K562 (cell line): ENCODE measurements at regions not wholly inside any gene's neighbourhood (a gene's known extent, or its start where the extent isn't known, plus 50 kb on each side); places are given as distances from the start of the nearest gene placed in this dataset.

Experiments
- ATAC-seq: fragments of 200-7000 bp; cut with Tn5 transposase; 3 replicates; pipeline ENCODE4 v1.9.1; 2020; ENCODE audit warnings: moderate library complexity
- BruUV-seq: library from RNA; stranded (reverse); fragments of 400-500 nt; replicated peaks from 2 replicates; lab custom pipeline; 2021; lab: Mats Ljungman, UMichigan
- CTCF ChIA-PET: fragments of 300-600 bp; formaldehyde crosslinking; extraction: SDS; loops from one replicate; lab custom pipeline; 2021; ENCODE audit warnings: low intra/inter-chr PET ratio; lab: Yijun Ruan, JAX
- POLR2A ChIA-PET: fragments of 300-600, 350-650 bp; sonication (Branson Sonifier 250); formaldehyde crosslinking; extraction: SDS; loops from one replicate; lab custom pipeline; 2021; ENCODE audit warnings: antibody characterized with exemption, inconsistent platforms; lab: Yijun Ruan, JAX
- DNase-seq, 4 experiments: peaks; one replicate each; pipeline versions ENCODE4 v3.0.0 to v3.0.0-alpha.2; 2011 to 2018; ENCODE audit warnings: low spot score in 3 of 4, mixed read lengths in 3 of 4; ENCODE audit errors: extremely low read depth in 1 of 4
- FAIRE-seq: peaks from 2 replicates; lab custom pipeline; 2011; peaks lifted over from hg19 to GRCh38; lab: Jason Lieb, UNC
- H2AFZ ChIP-seq: 2 replicates; pipeline ENCODE4 v1.6.0; 2011; ENCODE audit warnings: low read depth, low read length, control low read depth, inconsistent platforms
- H3K27ac ChIP-seq: fragments of 200-600 bp; 3 replicates; pipeline ENCODE4 v1.8.0; 2011; ENCODE audit warnings: low read depth, mild to moderate bottlenecking, control low read depth, inconsistent platforms, low read length, moderate library complexity, mixed read lengths; ENCODE audit errors: extremely low read depth
- H3K27me3 ChIP-seq, 2 experiments: fragments of 300-600 bp in 1 of 2; 2 replicates in 1 of 2; 3 replicates in 1 of 2; pipeline versions ENCODE4 v1.6.0 to v1.8.0; 2011; ENCODE audit warnings: inconsistent platforms in 2 of 2, low read length in 2 of 2, mild to moderate bottlenecking in 1 of 2, mixed read lengths in 1 of 2, moderate library complexity in 1 of 2; ENCODE audit not compliant: control insufficient read depth in 2 of 2, insufficient read depth in 2 of 2
- H3K36me3 ChIP-seq: fragments of 300-600 bp; 3 replicates; pipeline ENCODE4 v1.8.0; 2011; ENCODE audit warnings: mild to moderate bottlenecking, low read length, inconsistent platforms; ENCODE audit not compliant: control insufficient read depth, insufficient read depth
- H3K4me1 ChIP-seq, 2 experiments: fragments of 200-600 bp in 1 of 2; replicated peaks in 1 of 2; 2 replicates in 1 of 2; 3 replicates in 1 of 2; pipeline versions ENCODE4 v1.5.1 to v1.8.0; 2011; ENCODE audit warnings: inconsistent platforms in 2 of 2, low read length in 2 of 2, mild to moderate bottlenecking in 1 of 2, mixed read lengths in 1 of 2, moderate library complexity in 1 of 2; ENCODE audit not compliant: control insufficient read depth in 2 of 2, insufficient read depth in 2 of 2
- H3K4me2 ChIP-seq: 2 replicates; pipeline ENCODE4 v1.6.1; 2011; ENCODE audit warnings: low read length, control low read depth, inconsistent platforms, mixed read lengths; ENCODE audit not compliant: insufficient read depth
- H3K4me3 ChIP-seq: fragments of 200-600 bp; sonication (generic), shearing (Covaris generic); 2 replicates; pipeline ENCODE4 v1.5.1; 2016; ENCODE audit warnings: control low read depth, inconsistent platforms
- H3K79me2 ChIP-seq: fragments of 200-600 bp; 3 replicates; pipeline ENCODE4 v1.8.0; 2011; ENCODE audit warnings: low read length, inconsistent platforms; ENCODE audit not compliant: control insufficient read depth, insufficient read depth
- H3K9ac ChIP-seq, 2 experiments: 2 replicates each; pipeline versions ENCODE4 v1.6.0 to v1.6.1; 2011; ENCODE audit warnings: low read depth in 2 of 2, low read length in 2 of 2, control low read depth in 1 of 2, inconsistent platforms in 1 of 2, mild to moderate bottlenecking in 1 of 2, mixed read lengths in 1 of 2; ENCODE audit not compliant: insufficient read depth in 1 of 2
- H3K9me1 ChIP-seq: one replicate; pipeline ENCODE4 v1.6.0; 2011; ENCODE audit warnings: inconsistent platforms, mild to moderate bottlenecking, low read length, moderate library complexity; ENCODE audit not compliant: control insufficient read depth, insufficient read depth
- H3K9me3 ChIP-seq: replicated peaks from 2 replicates; pipeline ENCODE4 v1.5.1; 2011; ENCODE audit warnings: low read depth, low read length, inconsistent platforms; ENCODE audit not compliant: control insufficient read depth, insufficient read depth
- H4K20me1 ChIP-seq: replicated peaks from 2 replicates; pipeline ENCODE4 v1.6.1; 2011; ENCODE audit warnings: low read length, inconsistent platforms, mixed read lengths; ENCODE audit not compliant: control insufficient read depth, insufficient read depth
- FOXK2 ChIP-seq, 2 experiments: fragments of 450-650 bp; IDR thresholded peaks in 1 of 2; conservative IDR thresholded peaks in 1 of 2; 2 replicates each; pipeline ENCODE4 v1.6.1; 2016; ENCODE audit warnings: low read depth in 2 of 2, mild to moderate bottlenecking in 1 of 2
- HLTF ChIP-seq: fragments of 450-650 bp; IDR thresholded peaks from 2 replicates; pipeline ENCODE4 v1.6.1; 2016
- KAT2B ChIP-seq: IDR thresholded peaks from one replicate; pipeline ENCODE4 v1.6.1; 2012; ENCODE audit warnings: low read depth, mild to moderate bottlenecking, control low read depth, inconsistent platforms, low read length, moderate library complexity
- NR1H2 ChIP-seq: sonication (generic); formaldehyde crosslinking; IDR thresholded peaks from 2 replicates; pipeline ENCODE4 v1.4.0; 2020; ENCODE audit warnings: mild to moderate bottlenecking, missing genetic modification reagents
- SMAD4 ChIP-seq: fragments of 250-450 bp; sonication (Bioruptor Pico); conservative IDR thresholded peaks from 2 replicates; pipeline ENCODE4 v1.8.0; 2021; ENCODE audit warnings: inconsistent platforms, mild to moderate bottlenecking, moderate library complexity
- TAF9B ChIP-seq: fragments of 450-650 bp; IDR thresholded peaks from 2 replicates; pipeline ENCODE4 v1.6.1; 2018; ENCODE audit warnings: mild to moderate bottlenecking; ENCODE audit not compliant: partially characterized antibody
- TRIM24 ChIP-seq, 2 experiments: fragments of 450-650 bp; IDR thresholded peaks; 2 replicates each; pipeline ENCODE4 v1.6.1; 2016
- ZNF75A ChIP-seq: fragments of 450-650 bp; formaldehyde crosslinking; IDR thresholded peaks from 2 replicates; pipeline ENCODE4 v1.4.0; 2020; ENCODE audit warnings: mild to moderate bottlenecking
- WGBS: fragments of 100-300 bp; shearing (Covaris generic); methylation state at CpG from one replicate; pipeline ENCODE4 v1.1.6; 2016; ENCODE audit warnings: low coverage, mixed read lengths; ENCODE audit not compliant: insufficient coverage; ENCODE audit errors: missing lambda C conversion rate; 5-methylcytosine and 5-hydroxymethylcytosine counted together
- in situ Hi-C: fragments of 300-500 bp; cut with MboI; formaldehyde crosslinking; loops from 4 replicates; pipeline ENCODE4 v1.15.0; 2018; ENCODE audit warnings: inconsistent platforms, mixed read lengths
- intact Hi-C: fragments of 100-400 bp; cut with micrococcal nuclease; formaldehyde crosslinking; loops from 2 replicates; pipeline ENCODE4 v1.14.2; 2022
- TF ChIP-seq, protein P1 (sequence below): fragments of 450-650 bp; IDR thresholded peaks from 2 replicates; pipeline ENCODE4 v1.6.1; 2018; ENCODE audit warnings: mild to moderate bottlenecking, low read depth; ENCODE audit not compliant: partially characterized antibody

DNA sequence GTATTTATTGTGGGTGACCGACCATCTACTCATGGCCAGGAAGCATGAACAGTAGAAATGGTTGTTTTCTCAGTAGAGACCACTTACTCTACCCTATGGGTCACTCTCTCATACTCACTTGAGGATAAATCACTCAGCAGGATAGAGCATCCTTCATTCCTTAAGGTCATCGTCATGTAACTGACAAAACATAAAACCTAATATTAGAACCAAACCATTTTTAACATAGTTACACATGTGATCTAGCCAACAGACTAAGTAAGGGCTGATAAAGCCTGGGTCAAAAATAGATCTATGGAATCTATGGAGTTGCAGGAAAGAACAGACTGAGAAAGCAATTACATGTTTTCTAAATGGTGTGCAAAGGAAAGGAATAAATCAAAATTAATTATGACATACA is 769.1 kb downstream of the NTRK3 start:
- no peak overlapping the region for H3K4me2 ChIP-seq
- 46% methylated on average over 2 of the region's 2 CpGs for WGBS
- ChIA-PET POLR2A (no interaction called here), CTCF (no interaction called here)
- H3K4me1 ChIP-seq, result no peaks in the 10 kb centered on the region
- no peak for FAIRE-seq
- H2AFZ ChIP-seq, result no peak overlapping the region
- no peaks in the 10 kb centered on the region for H3K79me2 ChIP-seq
- H3K4me3 ChIP-seq, result no peak overlapping the region
- H3K9me1 ChIP-seq, result no peaks in the 10 kb centered on the region
- intact Hi-C loops (no loop called here), in situ Hi-C loops (no loop called here)
- no peaks in the 10 kb centered on the region for H3K9me3 ChIP-seq
- no peaks in the 10 kb centered on the region for H3K27me3 ChIP-seq
- no TSS peak for BruUV-seq
- H3K9ac ChIP-seq, result no peak overlapping the region
- TF ChIP-seq KAT2B (no peak), FOXK2 (conservative IDR thresholded peaks at IDR 0.05 in 1 of 2, IDR thresholded peaks at IDR 0.05 in 1 of 2; ENCODE audit: low read depth in 2 of 2) (no peak), SMAD4 (CRISPR knock-in tag) (no peak), NR1H2 (no peak), TAF9B (no peak), TRIM24 (IDR thresholded peaks at IDR 0.05) (no peak), ZNF75A (CRISPR knock-in tag) (no peak), HLTF (no peak)
- TF ChIP-seq, protein P1, sequence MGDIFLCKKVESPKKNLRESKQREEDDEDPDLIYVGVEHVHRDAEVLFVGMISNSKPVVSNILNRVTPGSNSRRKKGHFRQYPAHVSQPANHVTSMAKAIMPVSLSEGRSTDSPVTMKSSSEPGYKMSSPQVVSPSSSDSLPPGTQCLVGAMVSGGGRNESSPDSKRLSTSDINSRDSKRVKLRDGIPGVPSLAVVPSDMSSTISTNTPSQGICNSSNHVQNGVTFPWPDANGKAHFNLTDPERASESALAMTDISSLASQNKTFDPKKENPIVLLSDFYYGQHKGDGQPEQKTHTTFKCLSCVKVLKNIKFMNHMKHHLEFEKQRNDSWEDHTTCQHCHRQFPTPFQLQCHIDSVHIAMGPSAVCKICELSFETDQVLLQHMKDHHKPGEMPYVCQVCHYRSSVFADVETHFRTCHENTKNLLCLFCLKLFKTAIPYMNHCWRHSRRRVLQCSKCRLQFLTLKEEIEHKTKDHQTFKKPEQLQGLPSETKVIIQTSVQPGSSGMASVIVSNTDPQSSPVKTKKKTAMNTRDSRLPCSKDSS, result no peak
- H3K27ac ChIP-seq, result no peak overlapping the region
- H3K36me3 ChIP-seq, result peaks cover 8% of the 10 kb centered on the region; the same call in 2 of the 3 replicates
- no peak for ATAC-seq
- no peak for DNase-seq
- no peaks in the 10 kb centered on the region for H4K20me1 ChIP-seq
